NOMO-1 treated with dmso at 0.1 percent for 144 hours (cell line): ENCODE measurements at regions not wholly inside any gene's neighbourhood (a gene's known extent, or its start where the extent isn't known, plus 50 kb on each side); places are given as distances from the start of the nearest gene placed in this dataset.

Experiments used
- DNase-seq: peaks from one replicate; lab custom pipeline; 2025; ENCODE audit not compliant: unreplicated experiment; lab: John Stamatoyannopoulos, UW

DNA sequence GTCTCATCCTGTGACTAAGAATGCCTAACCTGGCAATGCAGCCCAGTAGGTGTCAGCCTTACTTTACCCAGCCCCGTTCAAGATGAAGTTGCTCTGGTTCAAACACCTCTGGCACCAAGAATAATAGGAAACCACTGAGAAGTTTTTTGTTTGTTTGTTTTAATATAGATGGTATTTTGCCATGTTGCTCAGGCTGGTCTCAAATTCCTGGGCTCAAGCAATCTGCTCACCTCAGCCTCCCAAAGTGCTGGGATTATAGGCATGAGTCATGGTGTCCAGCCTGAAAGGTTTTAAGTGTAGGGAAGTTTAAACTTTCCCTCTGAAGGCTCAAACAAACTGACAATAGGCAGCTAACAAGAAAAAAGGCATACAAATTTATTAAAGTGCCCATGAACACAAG, 51.2 kb upstream of the ABCC4 start:
- DNase-seq: no peak

DNA sequence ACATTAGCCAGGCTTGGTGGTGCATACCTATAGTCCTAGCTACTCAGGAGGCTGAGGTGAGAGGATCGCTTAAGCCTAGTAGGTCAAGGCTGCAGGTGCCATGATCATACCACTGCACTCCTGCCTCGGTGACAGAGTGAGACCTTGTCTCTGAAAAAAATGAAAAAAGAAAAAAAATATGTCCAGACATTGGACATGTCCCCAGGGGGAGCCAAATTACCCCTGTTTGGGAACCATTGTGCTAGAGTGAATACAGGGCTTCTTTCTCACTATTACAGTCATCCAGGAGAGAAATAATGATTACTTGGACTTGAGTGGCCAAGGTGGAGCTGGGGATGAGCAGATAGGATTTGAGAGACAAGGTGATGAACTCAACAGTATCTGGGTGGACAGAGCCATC, 52.9 kb upstream of the ABCC4 start:
- no peak for DNase-seq

DNA sequence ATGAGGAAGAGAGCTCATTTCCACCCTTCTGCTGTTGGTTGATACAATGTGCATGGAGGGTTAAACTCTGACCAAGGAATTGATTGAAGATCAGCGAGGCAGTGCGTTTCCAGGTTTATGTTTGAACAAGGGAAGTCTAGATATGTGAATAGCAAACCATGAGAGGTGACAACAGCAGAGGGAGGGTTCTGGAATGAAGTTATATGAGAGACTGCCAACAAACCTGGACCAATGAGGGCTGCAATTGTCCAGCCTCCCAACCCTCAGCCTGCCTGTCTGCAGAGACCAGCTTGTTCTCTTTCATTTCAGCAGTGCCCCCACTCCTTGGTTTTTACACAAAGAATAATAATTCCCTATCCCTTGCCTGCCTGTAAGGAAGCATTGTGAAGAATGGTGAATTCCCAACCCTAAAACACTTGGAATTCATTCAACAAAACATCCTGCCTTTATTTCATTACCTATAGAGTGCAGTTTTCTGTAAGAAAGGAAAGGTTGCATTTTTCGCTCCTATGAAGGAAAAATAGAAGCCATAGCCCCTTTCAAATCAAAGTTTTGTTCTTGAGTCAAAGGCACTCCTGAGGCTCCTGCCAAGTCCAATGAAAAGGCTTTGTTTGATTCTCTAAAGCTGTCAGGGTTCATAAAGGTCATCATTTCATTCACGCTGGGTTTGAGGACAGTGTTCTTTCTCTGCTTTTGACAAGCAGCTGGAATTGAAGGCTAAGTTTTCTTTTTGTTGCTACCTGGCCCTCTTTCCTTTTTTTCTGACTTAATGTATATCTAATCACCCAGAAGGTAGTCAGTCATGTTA, 53.6 kb upstream of the ABCC4 start:
- DNase-seq: no peak

DNA sequence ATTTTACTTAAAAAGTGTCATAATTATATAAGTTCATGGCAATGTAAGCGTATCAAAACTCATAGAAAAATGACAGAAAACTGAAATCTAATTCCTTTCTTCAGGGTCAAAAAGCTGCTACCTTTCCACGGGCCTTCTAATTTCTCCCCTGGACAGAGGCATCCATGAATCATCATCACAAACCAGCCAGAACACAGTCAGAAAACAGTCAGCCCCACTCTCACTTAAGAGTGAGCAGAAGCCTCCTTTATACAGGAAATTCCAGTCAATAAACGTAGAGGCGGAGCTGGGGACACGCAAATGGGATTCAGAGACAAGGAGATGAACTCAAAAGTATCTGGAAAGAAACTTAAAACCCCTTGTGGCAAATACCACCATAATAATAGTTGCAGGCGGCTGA, 54.2 kb upstream of the ABCC4 start:
- no peak for DNase-seq

DNA sequence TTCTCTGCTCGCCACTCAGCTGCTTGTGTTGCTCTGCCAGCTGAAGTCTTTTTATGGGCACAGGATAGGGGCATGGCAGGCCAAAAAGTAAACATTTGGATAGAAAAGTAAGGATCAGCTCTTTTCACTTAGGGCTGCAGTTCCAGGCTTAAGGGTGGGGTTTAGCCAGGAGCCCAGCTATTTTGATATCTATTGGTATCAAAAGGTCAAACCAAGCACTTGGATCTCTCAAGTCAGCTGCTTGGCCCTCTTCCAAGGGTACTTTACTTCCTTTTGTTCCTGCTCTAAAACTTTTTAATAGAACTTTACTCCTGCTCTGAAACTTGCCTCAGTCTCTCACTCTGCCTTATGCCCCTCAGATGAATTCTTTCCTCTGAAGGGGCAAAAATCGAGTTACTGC, 55.7 kb upstream of the ABCC4 start:
- DNase-seq: no peak

DNA sequence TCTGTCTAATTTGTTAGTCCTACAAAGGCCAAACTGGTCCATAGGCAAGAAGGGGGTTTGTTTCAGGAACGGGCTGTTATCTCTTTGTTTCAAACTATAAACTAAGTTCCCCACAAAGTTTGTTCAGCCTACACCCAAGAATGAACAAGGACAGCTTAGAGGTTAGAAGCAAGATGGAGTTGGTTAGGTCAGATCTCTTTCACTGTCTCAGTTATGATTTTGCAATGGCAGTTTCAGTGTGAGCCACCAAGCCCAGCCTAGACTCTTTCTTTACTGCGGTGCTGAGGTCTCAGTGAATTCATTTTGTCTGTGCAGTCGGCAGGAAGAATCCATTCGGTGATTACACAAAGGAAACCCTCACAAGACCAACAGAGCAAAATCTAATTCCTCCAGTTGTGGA, 56.6 kb upstream of the ABCC4 start:
- DNase-seq: no peak

DNA sequence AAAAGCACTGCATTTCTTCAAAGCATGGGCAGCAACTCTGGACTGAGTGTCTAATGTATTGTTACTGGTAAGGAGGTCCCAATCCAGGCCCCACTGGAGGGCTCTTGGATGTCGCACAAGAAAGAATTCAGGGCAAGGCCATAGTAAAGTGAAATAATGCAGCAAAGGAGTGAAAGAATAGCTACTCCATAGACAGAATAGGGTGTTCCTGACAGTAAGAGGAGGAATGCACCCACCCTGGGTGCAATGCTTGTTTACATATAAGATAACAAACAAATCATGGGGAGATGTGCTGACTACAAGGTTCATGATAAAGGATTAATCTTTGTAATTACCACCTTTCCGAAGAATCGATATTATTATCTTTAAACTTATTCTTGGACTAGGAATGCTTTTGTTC, 58.8 kb upstream of the ABCC4 start:
- no peak for DNase-seq

DNA sequence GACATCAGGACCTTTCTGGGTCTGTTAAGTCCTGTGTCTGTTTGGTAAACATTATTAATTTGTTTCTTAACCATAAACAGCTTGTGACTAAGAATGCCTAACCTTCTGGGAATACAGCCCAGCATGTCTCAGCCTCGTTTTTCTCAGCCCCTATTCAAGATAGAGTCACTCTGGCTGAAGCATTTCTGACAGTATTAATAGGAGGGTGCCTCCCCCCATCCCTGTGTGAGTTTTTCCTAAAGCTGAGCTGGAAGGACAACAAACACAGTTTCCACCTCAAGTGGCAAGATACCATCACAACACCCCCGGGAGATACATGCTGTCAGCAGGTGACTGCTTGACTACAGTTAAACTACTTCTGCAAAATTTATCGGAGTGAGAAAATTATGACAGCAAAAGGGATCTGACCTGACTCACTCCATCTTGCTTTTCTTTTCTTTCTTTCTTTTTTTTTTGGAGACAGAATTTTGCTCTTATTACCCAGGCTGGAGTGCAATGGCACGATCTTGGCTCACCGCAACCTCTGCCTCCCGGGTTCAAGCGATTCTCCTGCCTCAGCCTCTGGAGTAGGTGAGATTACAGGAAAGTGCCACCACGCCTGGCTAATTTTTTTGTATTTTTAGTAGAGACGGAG, 59.3 kb upstream of the ABCC4 start:
- DNase-seq: no peak

DNA sequence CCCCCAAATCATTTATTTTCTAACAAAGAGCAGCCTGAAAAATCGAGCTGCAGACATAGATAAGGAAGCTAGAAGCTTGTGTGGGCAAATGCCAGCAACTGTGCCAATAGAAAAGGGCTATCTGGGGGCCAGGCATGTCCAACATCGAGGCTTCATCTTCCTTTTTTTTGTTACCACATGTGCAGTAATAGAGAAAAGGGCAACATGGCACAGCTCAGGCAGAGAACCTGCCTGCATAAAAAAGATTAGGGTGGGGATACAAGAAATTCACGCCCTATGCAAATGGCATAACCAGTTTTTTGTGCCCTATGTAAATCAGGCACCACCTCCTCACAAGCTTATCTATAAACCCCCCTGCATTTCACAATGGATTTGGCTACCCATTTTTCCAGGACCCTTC, 60.4 kb upstream of the ABCC4 start:
- no peak for DNase-seq

DNA sequence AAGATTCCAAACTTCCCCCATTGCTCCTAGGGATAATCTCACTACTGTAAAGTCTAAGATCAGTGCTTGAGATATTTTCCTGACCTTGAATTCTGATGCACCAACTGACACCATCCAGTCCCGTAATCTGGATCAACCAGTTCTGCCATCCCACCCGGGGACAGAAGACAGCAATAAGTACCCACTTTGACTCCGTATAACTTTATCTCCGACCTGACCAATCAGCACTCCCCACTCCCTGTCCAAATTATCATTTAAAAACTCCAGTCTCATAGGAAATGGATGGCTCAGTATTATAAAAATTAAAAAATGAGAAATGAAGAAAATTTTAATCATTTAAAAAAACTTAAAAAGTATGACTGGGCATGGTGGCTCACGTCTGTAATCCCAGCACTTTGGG, 61.4 kb upstream of the ABCC4 start:
- no peak for DNase-seq

DNA sequence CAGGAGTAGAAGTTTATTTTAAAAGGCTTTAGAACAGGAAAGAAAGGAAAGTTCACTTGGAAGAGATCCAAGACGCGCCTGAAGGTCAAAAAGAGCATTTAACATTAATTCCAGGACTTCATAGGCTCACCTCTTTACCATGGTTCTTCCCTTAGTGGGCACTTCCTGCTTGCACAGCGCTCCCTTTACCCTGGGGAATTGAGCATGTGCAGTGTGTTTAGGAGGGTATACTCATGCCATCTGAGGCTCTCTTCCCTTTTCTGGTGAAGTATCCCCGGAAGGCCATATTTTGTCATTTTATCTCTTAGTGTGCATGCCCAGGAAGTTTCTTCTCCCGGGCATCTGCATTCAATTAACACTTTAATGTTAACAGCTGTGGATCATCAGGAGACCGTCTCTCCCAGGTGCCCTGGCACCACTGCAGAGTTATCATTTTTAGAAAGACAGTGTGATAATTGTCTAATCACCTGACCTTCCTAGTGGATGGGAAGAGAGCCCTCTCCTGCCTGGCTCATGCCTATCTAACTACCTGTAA, 66.1 kb upstream of the ABCC4 start:
- no peak for DNase-seq

DNA sequence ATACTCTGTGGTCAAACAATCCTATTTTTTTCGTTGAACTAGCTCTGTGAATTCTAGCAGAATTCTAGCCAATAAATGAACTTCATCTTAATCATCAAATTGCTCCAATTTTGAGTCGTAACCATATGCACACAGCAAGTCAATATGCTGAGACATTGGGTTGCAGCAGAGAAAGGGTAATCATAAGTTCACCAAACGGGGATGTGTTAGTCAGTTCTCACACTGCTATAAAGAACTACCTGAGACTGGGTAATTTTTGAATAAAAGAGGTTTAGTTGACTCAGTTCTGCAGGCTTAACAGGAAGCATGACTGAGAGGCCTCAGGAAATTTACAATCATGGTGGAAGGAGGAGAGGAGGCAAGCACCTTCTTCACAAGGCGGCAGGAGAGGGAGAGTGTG, 67.7 kb upstream of the ABCC4 start:
- DNase-seq: no peak

DNA sequence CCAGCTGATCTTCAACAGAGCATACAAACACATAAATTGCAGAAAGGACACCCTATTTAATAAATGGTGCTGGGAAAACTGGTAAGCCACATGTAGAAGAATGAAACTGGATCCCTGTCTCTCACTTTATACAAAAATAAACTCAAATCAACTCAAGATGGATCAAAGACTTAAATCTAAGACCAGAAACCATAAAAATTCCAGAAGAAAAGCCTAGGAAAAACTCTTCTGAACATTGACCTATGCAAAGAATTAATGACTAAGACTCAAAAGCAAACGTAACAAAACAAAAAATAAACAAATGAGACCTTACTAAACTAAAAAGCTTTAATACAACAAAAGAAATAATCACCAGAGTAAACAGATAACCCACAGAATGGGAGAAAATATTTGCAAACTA, 74.5 kb upstream of the ABCC4 start:
- DNase-seq: no peak

DNA sequence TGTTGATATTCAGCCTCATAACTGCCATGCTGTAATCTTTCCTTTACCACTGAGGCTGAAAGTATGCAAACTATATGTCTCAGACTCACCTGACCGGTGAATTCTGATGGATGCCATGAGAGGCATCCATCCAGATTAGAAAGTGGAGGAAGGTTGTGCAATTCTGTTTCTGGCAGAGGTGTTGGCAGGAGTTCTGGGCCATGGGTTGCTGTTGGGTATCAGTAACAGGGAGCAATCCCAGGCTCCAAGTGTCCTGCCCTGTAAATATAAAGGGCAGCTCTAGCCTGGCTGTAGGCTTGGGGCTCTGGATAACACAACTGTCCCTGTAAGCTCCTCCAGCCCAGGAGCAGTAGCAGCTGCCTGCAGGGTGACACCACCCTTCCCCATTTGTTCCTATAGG, 77.4 kb upstream of the ABCC4 start:
- no peak for DNase-seq

DNA sequence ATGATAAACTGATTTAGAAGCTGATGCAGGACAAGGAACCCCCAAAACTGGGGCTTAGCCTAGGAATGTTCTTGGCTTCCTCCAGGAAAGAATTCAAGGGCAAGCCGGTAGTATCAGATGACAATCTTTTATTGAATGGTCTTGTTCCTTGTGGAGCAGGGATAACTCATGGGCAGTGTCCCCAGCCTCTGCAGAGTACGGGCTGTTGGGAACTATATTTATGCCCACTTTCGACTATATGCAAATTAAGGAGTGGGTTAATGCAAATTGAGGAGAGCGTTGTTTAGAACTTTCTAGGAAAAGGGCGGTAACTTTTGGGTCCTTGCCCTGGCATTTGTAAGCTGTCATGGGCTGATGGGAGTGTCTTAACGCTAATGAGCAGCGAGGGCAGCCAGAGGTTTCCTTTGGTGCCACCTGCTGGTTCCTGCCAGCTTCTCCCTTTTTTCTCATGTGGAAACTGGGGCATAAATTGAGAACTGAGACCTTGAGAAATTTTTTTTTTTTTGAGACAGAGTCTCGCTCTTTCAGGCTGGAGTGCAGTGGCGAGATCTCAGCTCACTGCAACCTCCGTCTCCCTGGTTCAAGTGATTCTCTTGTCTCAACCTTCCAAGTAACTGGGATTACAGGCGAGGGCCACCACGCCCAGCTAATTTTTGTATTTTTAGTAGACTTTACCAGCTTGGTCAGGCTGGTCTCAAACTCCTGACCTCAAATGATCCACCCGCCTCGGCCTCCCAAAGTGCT, 79.4 kb upstream of the ABCC4 start:
- peak; percentile 79 for DNase-seq

DNA sequence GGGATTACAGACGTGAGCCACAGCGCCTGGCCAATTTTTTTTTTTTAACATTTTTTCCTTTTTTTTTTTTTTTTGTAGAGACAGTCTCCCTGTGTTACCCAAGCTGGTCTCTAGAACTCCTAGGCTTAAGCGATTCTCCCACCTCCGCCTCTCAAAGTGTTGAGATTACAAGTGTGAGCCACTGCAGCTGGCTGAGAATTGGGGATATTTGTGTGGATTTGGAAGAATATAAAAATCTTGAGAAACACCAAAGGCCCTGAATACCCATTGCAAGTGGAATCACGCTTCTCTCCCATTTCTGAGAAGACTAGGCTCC, 79.9 kb upstream of the ABCC4 start:
- DNase-seq: no peak

DNA sequence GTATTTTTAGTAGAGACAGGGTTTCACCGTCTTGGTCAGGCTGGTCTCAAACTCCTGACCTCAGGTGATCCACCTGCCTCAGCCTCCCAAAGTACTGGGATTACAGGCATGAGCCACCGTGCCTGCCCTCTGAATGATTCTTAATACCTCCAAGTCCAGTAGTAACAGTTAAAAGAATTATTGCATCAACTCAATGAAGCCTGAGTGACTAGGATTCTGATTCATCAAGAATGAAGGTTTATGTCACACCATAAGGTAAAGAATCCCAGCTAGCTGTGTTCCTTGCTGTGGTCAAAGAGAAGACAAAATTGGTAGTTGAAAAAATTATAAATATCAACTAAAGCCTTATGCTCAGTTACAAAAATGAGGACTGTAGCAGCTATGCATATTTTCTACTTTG, 81.2 kb upstream of the ABCC4 start:
- DNase-seq: no peak

DNA sequence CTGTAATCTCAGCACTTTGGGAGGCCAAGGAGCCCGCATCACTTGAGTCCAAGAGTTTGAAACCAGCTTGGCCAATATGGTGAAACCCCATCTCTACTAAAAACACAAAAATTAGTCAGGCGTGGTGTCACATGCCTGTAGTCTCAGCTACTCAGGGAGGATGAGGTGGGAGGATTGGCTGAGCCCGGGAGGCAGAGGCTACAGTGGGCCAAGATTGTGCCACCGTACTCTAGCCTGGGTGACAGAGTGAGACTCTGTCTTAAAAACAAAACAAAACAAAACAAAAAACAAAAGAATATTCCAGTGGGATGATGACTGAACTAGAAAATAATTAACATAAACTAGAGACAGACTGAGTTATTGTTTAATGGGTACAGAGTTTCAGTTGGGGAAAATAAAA, 81.7 kb upstream of the ABCC4 start:
- DNase-seq: no peak

DNA sequence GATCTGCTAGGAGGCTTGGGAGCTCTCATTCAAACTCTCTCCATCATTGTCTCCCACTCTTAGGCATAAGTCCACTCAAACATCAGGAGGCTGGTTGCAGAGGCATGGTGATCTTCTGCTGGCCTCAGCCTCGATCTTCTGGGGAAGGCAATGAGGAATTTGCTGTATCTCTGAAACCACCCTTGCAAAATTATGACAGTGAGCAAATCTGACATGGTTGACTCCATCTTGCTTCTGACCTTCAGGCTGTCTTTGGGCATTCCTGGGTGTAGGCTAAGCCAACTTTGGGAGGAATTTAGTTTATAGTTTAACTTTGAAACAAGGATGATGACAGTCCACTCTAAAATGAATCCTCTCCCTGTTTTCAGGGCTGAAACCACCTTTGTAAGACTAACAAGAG, 84.1 kb upstream of the ABCC4 start:
- DNase-seq: no peak

DNA sequence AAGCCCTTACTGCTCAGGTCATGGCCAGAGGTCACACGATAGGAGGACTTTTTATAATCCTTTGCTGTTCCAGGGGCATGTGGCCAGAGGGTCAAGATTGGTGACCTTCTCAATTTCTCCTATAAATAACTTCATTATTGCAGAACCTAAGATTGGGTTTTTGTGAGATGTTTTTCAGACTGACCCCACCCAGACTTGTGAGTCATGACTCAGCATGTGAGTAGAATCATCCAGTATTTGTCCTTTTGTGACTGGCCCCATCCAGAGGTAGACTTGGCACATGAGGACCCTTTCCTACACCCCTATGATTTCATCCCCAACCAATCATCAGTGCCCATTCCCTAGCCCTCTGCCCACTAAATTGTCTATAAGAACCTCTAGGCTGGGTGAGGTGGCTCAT, 84.5 kb upstream of the ABCC4 start:
- no peak for DNase-seq

DNA sequence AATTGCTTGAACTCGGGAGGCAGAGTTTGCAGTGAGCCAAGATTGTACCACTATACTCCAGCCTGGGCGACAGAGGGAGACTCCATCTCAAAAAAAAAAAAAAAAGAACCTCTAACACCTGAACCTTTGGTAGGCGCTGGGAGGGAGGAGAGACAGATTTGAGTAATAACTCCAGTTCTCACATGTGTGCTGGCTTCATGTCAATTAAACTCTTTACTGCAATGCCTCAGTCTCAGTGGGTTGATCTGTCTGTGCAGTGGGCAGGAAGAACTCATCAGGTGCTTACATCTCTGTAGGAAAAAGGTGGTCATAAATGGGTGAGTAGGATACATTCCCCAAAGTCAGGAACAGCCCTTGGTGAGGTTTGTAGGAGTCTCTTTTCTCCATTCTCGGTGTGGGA, 85.1 kb upstream of the ABCC4 start:
- no peak for DNase-seq

DNA sequence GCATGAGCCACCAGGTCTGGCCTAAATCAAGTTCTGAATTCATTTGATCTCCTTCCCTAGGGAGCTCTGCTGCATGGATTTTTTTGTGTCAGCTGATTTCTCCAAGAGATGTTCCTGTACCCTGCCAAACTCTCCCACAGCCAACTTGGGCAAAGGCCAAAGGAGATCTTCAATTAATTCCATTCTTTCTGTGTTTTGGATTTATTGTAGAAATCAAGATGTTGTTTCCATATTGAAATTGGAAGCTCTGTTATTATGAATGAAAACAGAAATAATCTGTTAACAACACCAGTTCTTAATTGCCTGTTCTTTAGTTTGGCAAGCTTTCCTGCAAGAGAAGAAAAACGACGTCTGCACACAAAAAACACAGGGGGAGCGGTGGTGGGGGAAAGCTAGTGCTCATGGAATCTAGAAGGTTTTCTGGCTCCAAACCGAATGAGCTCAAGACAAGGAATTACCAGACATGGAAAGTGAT, 86.5 kb upstream of the ABCC4 start:
- DNase-seq: no peak
